NB4 (cell line): ENCODE measurements at regions not wholly inside any gene's neighbourhood (a gene's known extent, or its start where the extent isn't known, plus 50 kb on each side); places are given as distances from the start of the nearest gene placed in this dataset.

Experiments used
- CTCF ChIP-seq: IDR thresholded peaks from one replicate; pipeline ENCODE4 v1.5.1; 2012; ENCODE audit warnings: low read depth, low read length
- MYC ChIP-seq: IDR thresholded peaks from 2 replicates; pipeline ENCODE4 v1.6.1; 2011; ENCODE audit warnings: low read depth, low read length
- POLR2A ChIP-seq: IDR thresholded peaks from 2 replicates; pipeline ENCODE4 v1.6.1; 2011; ENCODE audit warnings: mild to moderate bottlenecking; ENCODE audit not compliant: insufficient read length; ENCODE audit errors: extremely low read depth

DNA sequence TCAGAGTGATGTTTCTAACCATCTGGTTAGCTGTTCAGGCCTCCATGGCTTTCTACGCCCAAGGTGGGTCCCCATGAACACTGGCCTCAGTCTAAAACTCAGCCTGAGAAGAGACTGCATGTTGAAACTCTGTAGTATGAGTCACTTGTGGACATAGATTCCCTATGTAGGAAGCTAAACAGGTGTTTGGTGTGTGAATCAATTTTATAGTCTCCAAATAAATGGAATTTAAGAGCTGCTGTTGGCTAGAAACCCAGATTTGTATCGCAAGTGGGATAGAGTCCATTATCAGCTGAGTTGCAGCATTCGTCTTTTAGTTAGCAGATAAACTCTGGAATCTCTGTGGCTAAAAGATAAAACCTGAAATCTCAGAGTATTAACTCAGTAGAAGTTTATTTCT is 131.4 kb downstream of the KCNS3 start:
- TF ChIP-seq CTCF (no peak), POLR2A (no peak), MYC (no peak)
